ENCODE measurements at regions not wholly inside any gene's neighbourhood (a gene's known extent, or its start where the extent isn't known, plus 50 kb on each side); places are given as distances from the start of the nearest gene placed in this dataset.

- TF ChIP-seq ZNF148 (tag by site-specific recombination; IDR thresholded peaks at IDR 0.05; ENCODE audit: borderline replicate concordance) (no peak), ZNF24 (tag by site-specific recombination; IDR thresholded peaks at IDR 0.05) (no peak), SETDB1 (IDR thresholded peaks at IDR 0.05; ENCODE audit: insufficient read length, low read length) (no peak), ZSCAN23 (tag by site-specific recombination; IDR thresholded peaks at IDR 0.05) (no peak), ZNF510 (tag by site-specific recombination; IDR thresholded peaks at IDR 0.05; ENCODE audit: insufficient replicate concordance) (no peak), ZNF155 (tag by site-specific recombination; IDR thresholded peaks at IDR 0.05) (no peak), ZNF274 (IDR thresholded peaks at IDR 0.05; ENCODE audit: low read length) (no peak), ZNF274 (tag by site-specific recombination; IDR thresholded peaks at IDR 0.05; ENCODE audit: borderline replicate concordance) (no peak), ZNF501 (tag by site-specific recombination; IDR thresholded peaks at IDR 0.05) (no peak), CTCF (tag by site-specific recombination; IDR thresholded peaks at IDR 0.05) (no peak), PRDM2 (tag by site-specific recombination; IDR thresholded peaks at IDR 0.05; ENCODE audit: borderline replicate concordance) (no peak), ZNF23 (tag by site-specific recombination; IDR thresholded peaks at IDR 0.05; ENCODE audit: borderline replicate concordance) (no peak), ZNF133 (tag by site-specific recombination; IDR thresholded peaks at IDR 0.05) (no peak)
- TF ChIP-seq, protein P1, sequence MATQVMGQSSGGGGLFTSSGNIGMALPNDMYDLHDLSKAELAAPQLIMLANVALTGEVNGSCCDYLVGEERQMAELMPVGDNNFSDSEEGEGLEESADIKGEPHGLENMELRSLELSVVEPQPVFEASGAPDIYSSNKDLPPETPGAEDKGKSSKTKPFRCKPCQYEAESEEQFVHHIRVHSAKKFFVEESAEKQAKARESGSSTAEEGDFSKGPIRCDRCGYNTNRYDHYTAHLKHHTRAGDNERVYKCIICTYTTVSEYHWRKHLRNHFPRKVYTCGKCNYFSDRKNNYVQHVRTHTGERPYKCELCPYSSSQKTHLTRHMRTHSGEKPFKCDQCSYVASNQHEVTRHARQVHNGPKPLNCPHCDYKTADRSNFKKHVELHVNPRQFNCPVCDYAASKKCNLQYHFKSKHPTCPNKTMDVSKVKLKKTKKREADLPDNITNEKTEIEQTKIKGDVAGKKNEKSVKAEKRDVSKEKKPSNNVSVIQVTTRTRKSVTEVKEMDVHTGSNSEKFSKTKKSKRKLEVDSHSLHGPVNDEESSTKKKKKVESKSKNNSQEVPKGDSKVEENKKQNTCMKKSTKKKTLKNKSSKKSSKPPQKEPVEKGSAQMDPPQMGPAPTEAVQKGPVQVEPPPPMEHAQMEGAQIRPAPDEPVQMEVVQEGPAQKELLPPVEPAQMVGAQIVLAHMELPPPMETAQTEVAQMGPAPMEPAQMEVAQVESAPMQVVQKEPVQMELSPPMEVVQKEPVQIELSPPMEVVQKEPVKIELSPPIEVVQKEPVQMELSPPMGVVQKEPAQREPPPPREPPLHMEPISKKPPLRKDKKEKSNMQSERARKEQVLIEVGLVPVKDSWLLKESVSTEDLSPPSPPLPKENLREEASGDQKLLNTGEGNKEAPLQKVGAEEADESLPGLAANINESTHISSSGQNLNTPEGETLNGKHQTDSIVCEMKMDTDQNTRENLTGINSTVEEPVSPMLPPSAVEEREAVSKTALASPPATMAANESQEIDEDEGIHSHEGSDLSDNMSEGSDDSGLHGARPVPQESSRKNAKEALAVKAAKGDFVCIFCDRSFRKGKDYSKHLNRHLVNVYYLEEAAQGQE (tag by site-specific recombination; IDR thresholded peaks at IDR 0.05), result no peak
- TF ChIP-seq, protein P2, sequence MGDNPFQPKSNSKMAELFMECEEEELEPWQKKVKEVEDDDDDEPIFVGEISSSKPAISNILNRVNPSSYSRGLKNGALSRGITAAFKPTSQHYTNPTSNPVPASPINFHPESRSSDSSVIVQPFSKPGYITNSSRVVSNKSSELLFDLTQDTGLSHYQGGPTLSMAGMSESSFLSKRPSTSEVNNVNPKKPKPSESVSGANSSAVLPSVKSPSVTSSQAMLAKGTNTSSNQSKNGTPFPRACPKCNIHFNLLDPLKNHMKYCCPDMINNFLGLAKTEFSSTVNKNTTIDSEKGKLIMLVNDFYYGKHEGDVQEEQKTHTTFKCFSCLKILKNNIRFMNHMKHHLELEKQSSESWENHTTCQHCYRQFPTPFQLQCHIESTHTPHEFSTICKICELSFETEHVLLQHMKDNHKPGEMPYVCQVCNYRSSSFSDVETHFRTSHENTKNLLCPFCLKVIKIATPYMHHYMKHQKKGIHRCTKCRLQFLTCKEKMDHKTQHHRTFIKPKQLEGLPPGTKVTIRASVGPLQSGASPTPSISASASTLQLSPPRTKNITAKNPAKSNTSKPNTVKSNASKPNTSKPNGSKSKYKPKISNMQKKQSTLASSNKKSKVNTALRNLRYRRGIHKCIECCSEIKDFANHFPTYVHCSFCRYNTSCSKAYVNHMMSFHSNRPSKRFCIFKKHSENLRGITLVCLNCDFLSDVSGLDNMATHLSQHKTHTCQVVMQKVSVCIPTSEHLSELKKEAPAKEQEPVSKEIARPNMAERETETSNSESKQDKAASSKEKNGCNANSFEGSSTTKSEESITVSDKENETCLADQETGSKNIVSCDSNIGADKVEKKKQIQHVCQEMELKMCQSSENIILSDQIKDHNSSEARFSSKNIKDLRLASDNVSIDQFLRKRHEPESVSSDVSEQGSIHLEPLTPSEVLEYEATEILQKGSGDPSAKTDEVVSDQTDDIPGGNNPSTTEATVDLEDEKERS (tag by site-specific recombination; IDR thresholded peaks at IDR 0.05), result no peak
These were observed 539.1 kb upstream of the ROBO2 start for GRCh38 chr3:76500746-76501275.
